ENCODE measurements at regions not wholly inside any gene's neighbourhood (a gene's known extent, or its start where the extent isn't known, plus 50 kb on each side); places are given as distances from the start of the nearest gene placed in this dataset.

DNA sequence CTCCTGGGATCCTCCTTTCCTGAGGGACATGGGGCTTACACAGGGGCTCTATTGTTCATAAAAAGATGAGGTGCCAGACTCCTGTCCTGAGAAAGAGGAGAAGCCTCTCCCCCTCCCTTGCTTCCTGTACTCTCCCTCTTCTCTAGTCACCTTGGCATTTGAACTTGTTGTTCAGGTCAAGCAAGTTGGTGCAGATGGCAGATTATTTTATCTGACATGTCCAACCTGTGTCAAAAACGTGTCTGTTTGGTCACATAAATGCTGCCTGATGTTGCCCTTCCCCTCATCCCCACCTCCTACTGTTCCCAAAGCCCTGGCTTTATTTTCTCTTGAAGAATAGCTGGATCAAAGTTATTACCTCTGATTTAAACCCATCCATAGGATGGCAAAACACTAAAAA, 154.8 kb downstream of the TMX1 start:
- TF ChIP-seq EZH2 (IDR thresholded peaks at IDR 0.05) (no peak), POLR2AphosphoS5 (IDR thresholded peaks at IDR 0.05; ENCODE audit: borderline replicate concordance, low read depth, low read length) (no peak), FOXP2 (optimal IDR thresholded peaks at IDR 0.05; ENCODE audit: control extremely low read depth, extremely low read length, insufficient read depth) (no peak)
